ENCODE measurements at regions not wholly inside any gene's neighbourhood (a gene's known extent, or its start where the extent isn't known, plus 50 kb on each side); places are given as distances from the start of the nearest gene placed in this dataset.
A peak's percentile ranks its signal among the peaks of the same experiment; 100 is the strongest.

DNA sequence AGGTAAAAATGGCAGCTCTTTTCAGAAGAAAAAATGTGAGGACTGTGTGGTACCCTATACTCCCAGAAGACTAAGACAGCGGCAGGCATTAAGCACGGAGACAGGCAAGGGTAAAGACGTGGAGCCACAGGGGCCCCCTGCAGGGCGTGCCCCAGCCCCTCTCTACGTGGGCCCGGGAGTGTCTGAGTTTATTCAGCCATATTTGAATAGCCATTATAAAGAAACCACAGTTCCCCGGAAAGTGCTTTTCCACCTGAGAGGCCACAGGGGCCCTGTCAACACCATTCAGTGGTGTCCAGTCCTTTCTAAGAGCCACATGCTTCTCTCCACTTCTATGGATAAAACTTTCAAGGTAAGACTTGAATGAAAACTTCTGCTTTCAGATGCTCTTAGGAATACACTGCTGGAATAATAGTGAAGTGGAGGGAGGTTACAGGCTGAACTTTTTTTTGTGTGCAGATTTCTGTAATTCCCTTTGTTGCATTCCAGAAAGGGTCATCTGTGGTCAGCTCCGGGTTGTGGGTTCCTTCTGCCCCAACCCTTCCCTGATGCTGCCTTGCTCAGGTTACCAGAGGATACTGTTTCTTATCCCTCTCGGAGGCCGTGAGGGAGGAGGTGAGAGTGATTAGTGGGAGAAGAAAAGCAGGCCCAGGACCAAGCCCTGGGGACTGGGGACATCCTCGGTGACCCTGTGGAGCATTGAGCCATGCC, 58.4 kb downstream of the SLC25A47 start:
- no peak for DNase-seq

DNA sequence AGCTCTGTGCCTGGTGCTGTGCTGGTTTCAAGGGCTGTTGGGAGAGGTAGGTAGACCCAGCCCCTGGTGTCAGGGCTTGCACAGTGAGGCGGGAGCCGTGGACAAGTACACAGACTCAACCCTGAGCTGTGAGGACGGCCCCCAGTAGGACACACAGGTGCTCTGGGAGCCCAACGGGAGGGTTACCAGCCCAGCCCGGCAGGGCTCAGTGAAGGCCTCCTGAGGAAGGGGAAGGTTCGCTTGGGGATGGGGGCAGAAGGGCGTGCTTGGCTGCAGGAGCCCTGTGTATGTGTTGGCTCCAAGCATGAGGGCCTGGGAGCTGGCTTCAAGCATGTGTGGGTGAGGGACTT, 58.9 kb downstream of the SLC25A47 start:
- DNase-seq, result no peak

DNA sequence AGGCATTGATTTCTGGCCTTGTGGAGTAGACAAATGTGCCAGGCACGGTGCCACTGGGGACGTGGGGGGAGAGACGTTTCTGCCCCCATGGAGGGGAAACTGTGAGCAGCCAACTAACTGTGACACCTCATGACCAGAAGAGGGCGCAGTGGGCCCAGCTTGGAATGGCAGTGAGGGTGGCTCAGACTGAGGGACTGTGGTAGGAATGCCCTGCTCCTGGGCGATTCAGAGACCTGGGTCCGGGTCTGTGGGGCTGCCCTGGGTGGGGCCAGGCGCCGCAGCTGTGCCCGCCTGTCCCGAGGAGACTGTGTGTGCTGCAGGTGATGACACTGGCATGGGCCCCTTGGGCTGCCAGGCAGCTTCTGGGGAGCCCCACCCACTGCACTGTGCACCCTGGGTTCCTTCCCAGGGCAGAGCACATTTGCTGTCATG, 60.6 kb downstream of the SLC25A47 start:
- DNase-seq, result peak; percentile 73 to 84

DNA sequence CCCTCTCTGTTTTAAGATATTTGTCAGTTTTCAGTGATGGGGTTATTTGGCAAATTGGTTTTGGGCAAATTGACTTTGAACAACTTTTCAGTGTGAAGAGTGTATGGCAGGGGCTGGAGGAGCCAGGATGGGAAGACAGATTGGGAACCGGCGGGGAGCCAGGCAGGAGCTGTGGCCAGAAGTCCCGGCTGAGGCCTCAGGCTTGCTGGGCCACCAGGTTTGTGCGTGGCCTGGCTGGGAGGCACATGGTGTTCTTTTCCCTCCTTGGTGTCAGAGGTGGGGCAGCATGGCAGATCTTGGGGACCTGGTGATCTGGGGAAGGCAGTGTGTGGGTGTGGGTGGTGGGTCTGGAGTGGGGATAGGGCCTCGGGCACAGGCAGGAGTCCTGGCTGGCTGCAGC, 61.1 kb downstream of the SLC25A47 start:
- DNase-seq, result no peak

DNA sequence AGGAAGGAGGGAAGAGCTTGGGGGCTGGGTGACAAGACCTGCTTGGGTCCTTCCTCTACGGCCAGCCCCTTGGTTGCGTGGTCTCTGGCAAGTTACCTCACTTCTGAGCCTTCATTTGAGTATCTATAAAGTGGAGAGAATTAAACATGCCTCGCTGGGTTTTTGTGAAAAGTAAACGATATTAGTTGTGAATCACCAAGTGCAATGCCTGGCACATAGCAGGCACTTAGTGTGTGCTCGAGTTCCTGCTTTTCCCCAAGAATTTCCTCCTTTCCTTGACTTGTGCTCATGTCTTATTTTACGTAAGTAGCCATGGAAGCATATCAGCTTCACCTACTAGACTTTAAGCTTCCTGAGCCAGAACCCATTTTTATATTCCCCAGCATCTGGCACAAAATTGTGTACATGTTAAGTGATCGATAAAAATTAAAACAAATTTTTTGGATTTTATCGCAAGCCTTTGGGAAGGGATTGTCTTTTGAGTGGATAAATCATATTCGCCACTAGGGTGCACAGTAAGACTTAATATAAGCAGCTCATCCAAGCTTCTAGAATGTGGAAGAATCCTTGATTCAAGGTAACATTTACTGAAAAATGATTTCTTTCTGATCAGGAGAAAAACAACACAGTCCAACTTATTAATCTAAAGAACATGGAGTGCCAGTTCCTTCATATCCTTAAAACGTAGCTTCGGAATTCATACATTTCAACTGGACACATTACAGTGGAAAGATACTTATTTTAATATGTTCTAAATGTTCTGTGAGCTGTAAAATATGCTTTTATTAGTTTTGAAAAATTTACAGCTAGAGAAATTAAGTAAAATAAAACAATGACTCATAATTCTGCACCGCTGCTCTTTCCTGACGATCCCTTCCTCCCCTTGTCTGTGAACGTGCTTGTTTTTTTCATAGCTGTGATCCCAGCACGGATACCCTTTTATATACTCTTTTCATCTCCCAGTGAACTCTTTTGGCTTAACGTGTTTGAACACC, 62.0 kb downstream of the SLC25A47 start:
- DNase-seq, result peak; percentile 26 to 77

DNA sequence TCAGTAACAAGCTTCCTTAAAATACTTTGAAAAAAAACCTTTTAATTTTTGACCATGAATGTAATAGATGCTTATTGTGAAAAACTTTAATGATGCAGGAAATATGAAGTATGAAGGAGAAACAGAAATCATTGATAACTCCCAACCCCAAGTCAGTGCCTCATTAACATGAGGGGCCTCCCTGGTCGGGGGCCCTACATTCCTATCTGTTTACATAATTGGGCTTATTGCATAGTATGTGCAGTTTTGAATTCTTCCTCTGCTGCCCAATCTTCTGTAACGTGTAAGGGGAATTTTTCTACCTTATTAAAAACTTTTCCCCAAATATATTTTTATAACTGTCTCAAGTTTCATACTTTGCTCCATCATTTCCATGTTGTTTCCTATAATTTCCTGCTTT, 63.0 kb downstream of the SLC25A47 start:
- DNase-seq, result no peak

DNA sequence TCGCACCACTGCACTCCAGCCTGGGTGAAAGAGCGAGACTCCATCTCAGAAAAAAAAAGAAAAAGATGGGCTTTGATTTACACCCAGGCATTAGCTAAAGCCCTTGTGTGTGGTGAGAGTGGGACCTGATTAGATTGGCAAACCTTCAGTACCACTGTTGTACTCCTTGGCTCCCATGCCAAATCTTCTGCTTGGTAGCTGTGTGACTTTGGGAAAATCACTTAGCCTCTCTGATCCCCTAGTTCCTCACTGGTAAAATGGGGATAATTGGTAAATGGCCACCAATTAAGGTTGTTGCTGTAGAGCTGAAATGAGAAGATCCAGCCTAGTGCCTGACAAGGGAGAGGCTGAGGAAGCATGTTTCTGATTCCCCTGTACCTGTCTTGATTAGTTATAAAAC, 63.7 kb downstream of the SLC25A47 start:
- no peak for DNase-seq

DNA sequence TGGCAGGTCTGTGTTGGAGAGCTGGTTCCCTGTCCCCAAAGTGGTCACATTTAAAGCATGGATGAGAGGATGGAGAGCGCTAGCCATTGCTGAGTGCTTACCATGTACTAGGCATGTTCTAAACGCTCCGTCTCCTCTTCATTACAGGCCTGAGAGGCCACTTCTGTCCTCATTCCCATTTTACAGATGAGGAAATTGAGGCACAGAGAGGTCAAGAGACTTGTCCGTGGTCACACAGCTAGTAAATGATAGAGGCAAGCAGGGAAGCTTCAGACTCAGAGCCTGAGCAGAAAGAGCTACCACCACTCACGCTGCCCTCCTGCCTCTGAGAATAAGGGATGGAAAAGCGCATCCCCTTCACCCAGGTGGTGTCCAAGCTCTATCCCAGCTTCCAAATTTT, 64.3 kb downstream of the SLC25A47 start:
- DNase-seq, result no peak

DNA sequence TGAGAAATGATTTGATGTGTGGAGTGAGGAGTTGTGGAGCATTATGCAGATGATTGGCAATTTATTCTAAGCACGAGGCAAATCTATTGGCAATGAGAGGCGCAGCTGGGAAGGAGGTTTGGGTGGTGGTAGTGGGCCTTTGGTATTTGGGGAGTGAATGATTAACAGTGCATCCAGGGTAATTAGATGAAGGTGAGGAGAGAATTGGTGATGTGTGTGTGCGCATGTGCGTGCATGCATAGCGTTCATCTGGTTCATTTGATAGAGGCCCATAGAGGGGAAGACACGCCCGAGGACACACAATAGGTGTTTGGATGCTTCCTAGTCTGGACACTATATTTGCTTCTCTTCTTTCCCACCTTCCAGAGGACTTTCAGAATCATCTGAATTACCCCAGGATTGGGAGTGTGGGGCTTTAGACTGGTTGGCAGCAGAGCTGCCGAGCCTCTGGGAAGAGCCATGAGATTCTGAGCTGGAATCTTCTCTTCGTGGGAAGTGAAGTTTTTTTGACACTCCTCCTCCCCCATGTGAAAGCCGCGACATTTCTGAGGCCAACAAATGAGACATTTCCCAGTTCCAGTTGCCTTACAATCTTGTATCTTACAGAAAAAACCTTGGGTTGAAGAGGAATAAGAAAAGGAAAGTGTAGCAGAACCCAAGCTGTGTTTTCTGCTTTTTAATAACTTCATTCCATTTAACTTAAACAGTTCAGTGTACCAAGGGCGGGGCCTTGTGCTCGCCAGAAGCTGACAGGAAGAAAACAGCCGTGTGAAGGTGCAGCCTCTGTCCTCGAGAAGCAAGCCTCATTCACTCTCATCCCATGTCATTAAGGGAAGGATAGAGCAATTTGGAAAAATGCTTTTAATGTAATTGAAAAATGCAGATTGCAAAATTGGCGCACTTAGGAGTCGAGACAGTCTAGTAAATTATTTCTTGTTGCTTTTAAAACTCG, 65.2 kb downstream of the SLC25A47 start:
- no peak for DNase-seq

DNA sequence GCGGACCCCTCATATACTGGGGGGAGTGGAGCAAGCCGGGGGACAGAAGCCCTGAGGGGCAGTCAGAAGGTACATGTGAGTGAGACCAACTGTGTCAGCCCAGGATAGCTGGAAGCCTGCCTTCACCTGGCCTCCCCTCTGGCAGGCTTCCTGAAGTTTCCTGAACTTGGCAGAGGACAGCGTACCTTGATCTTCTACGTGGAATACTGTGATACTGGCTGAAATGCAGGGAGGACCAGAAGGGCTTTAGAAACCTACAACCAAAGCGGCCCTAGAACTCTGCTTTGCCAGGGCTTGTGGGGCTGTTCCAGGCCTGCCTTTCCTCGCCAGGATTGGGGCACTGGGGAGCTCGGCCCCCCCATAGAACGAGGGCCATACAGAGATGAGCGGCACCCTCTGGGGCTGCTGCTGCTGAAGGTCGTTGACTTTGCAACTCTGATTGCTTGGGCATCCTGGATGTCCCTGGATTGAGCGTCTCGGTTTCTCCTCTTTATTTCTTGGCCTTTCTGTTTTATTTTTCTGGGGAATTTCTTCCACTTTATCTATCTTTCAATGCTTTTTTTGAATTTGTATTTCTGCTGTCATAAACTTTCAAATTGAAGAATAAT, 66.5 kb downstream of the SLC25A47 start:
- no peak for DNase-seq

DNA sequence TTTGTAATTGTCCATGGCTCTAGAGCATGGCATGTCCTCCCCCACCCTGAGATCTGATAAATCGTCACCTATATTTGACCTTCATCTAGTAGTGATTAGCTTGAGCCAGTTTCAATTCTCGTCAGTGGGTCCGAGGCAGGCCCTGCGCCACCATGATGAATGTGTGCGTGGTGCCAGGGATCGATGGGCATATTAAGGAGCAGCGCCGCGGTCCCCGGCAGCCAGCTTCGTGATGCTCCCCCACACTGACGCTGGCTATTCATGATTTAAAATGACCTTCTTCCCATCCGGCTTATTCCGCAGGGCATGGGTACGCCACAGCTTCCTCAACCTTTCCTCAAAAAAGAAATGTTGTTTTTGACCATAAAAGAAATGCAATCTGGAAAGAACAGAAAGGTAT, 68.0 kb downstream of the SLC25A47 start:
- DNase-seq, result no peak

DNA sequence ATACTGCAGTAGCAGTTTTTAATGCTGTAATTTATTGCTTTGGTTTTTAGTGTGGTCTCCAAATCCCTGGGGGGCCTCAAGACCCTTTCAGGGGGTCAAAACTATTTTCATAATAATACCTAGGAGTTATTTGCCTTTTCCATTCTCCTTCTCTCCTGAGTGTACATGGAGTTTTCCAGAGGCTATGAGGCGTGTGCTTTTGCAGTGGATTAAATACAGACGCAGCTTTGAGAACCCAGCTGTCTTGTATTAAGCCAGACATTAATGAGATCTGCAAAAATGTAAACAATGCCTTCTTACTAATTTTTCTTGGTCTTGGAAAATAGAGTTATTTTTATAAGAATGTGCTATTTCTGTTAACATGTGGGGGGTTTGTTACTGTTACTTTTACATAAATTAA, 68.6 kb downstream of the SLC25A47 start:
- DNase-seq, result peak; percentile 35 to 73

DNA sequence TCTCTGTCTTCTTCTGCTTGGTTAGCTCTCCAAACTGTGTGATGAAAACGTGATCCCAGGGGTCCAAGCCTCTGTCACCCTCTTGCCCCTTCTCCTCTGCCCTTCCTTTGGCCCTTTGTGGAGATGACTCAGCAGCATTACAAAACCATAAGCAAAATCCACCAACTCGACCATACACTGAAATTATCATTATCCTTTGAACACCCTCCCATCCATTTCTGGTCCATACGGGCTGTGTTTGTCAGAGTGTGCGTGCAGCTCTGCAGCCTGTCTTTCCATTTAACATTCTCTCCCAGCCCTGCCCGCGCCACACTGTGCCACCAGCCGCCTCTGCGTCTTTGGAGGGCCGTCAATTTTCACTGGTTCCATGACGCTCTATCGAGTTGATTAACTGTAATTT, 69.2 kb downstream of the SLC25A47 start:
- DNase-seq, result no peak

DNA sequence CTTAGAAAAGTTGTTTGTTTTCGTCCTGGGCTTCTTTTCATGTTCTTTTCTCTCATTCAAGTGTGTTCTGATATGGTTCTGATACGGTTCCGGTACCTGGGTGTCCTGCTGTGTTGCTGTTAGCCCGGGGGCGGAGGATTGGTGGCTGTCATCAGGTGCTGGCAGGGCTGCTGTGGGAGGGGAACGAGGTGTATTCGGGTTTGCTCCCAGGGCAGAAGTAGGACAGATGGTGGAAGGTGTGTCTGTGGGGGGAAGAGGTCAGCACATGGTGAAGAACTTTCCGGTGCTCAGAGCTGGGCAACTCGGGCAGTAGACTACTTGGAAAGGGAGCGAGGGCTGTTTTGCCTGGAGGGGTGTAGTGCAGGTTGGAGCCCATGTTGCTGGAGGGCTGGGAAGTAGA, 70.2 kb downstream of the SLC25A47 start:
- peak; percentile 28 to 57 for DNase-seq

DNA sequence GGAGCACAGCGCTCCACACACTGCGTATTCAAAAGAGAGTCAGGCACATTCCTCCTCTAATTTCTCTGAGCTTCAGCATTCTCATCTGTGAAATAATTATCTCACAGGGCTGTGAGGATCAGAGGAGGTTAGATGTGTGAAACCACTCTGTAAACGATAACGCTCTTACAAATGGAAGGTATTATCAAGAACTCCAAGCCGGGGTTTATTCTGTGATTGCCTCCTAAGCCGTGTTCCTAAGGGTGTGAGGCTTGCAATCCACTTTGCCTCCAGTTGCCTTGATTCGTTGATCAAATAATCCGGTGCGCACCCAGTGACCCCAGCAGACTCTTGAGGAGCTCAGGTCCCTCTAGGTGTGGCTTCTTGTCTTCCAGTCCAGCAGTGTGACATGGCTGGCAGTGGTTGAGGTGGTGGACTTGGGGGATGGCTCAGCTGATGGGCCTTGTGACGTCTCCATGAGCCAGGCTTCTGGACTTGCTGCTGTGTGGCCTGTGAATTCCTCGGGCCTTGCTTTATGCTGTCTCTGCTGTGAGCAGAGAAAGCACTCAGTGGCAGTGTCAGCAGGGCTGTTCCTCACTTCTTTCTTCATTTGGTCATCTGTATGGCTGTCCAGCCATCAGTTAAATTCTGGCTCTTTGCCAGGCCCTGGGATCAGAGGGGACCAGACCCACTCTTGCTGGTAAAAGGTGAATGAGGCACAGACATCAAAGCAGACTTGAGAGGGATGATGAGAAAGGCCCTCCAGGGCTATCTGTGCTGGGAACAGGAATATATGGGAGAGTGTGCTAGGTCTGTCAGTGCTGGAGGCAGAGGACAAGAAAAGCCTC, 71.0 kb downstream of the SLC25A47 start:
- no peak for DNase-seq

DNA sequence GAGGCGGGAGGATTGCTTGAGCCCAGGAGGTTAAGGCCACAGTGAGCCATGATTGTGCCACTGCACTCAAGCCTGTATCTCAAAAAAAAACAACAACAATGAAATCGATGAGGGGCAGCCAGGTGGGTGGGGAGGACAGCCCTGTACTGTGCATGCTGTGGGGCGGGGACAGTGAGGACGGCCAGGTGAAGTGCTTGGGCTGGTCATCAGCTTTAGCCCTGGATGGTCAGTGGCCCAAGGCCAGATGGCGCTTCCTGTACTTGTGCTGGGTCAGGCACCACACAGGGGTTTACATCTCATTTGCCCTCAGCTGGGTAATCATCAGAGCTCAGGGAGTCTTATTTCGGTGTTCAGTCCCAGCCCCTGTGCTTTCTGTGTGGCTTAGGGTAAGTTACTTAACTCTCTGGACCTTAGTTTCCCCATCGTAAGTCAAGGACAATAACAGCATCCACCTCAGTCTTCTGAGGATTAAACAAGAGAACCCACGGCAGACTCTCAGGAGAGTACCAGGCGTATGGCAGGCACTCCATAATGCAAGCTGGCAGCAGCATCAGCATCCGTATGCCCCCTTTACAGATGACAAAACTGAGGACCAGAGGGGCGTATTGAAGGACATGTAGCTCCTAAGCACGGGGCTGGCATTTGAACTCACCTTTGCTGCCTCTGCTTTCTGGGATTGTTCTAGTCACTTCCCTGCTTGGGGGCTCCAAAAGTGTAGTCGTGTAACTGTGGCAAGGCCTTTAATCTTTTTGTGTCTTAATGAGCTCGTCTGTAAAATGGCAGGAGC, 71.9 kb downstream of the SLC25A47 start:
- DNase-seq, result no peak

DNA sequence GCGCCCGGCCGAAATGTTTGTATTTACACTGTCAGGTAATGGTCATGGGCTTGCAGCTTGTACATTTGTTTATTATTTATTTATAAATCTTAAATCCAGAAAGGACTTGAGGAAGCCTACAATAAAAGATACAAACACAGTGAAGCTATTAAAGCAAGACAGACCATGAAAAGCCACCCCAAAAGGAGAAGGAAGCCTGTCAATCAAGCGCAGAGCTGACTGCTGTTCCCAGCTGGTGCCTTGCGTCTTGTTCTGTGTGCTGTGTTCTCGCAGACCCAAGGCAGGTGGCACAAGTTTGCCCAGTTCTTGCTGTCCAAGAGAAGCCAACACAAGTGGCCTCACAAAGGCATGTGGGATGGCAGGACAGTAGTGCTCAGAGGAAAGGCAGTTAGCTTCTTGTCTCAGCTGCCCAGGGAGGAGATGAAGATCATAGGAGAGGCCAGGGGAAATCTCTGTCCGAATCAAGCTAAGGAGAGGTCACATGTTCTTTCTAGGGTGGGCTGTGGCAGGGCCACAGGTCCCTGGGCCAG, 73.2 kb downstream of the SLC25A47 start:
- no peak for DNase-seq

DNA sequence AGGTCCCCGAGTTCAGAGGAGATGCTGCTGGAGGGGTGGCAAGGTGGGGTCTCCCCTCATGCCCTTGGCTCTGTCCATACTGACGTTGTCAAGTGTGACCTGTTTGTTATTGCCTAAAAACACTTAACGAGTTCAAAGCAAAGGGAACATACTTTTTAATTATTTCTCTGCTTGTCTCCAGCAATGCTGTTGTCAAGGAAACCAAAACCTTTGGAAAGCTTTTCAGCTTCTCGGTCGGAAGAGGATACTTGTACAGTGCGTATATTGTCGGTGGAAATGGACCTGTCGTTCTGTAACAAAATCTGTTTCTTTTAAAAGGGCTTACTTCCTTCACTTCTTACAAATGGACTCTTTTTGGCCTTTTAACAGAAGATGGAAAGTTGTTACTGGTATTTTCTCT, 73.9 kb downstream of the SLC25A47 start:
- no peak for DNase-seq

DNA sequence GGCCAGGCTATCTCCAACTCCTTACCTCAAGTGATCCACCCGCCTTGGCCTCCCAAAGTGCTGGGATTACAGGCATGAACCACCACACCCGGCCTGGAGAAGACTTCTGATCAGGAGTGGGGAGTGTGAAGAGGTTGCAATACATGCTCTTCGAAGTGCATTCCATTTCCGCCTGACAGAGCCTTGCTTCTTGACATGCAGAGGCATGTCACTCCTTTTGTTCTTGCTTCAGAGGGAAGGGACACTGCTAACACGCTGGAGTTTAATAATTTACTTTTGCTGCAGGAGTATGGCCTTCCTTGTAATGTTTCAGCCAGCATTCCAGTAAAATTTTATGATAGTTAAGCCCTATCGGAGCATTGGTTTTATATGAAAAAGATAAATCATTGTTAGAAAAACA, 74.9 kb downstream of the SLC25A47 start:
- DNase-seq, result no peak

DNA sequence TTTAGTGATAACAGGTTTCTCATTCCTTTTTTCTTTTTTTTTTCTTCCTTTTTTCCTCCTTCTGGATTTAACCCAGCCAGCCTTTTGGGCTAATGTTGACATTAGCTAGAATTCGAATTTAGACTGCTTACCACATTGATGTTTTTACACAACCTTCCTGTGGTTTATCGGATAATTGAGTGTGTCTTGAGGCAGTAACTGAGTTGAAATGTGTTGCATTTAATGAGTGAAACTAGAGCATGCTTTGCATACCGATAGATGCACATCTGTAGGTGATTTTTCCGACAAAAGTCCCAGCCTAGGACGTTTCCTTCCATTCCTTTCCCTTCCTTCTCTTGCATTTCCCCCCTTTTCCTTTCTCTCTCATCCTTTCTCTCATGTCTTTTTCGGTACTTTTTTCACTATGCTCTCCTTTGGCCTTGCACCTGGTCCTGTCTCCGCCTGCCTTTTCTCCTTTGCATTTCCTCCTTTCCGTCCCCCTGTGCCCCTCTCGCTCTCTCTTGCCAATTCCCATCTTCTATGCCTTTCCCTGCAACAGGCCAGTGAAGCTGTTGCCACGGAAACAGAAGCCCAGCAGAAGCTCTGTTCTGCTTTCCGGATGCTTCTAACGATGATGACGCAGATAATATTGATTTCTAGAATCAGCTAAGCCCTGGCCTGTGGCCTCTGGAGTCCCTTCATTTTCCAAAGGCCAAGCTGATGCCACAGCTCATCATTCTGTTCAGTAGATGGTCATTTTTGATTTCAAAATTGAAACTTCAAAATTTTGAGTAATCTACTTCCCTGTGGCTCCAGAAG, 76.1 kb downstream of the SLC25A47 start:
- peak in 1 of 2 experiments; percentile 37 for DNase-seq

Data from NCI-H524 (cell line).